Fibroblast of lung (primary cell): ENCODE measurements at regions not wholly inside any gene's neighbourhood (a gene's known extent, or its start where the extent isn't known, plus 50 kb on each side); places are given as distances from the start of the nearest gene placed in this dataset.

Experiments
- DNase-seq, 2 donors: peaks; one replicate each; pipeline versions ENCODE4 v3.0.0 to v3.0.0-alpha.2; 2010; ENCODE audit warnings: low read depth in 2 of 2
- H2AFZ ChIP-seq: 2 replicates; pipeline ENCODE4 v1.5.1; 2012; ENCODE audit warnings: low read length, control low read depth, inconsistent platforms
- H3K27ac ChIP-seq: 2 replicates; pipeline ENCODE4 v1.5.1; 2011; ENCODE audit warnings: low read length, control low read depth; ENCODE audit not compliant: insufficient read depth
- H3K27me3 ChIP-seq: 2 replicates; pipeline ENCODE4 v1.5.1; 2011; ENCODE audit warnings: mild to moderate bottlenecking, low read length; ENCODE audit not compliant: control insufficient read depth, insufficient read depth
- H3K36me3 ChIP-seq: 2 replicates; pipeline ENCODE4 v1.5.1; 2011; ENCODE audit warnings: low read length; ENCODE audit not compliant: control insufficient read depth, insufficient read depth
- H3K4me1 ChIP-seq: 2 replicates; pipeline ENCODE4 v1.5.1; 2011; ENCODE audit warnings: low read length; ENCODE audit not compliant: control insufficient read depth, insufficient read depth; ENCODE audit errors: extremely low read depth
- H3K4me2 ChIP-seq: 2 replicates; pipeline ENCODE4 v1.5.1; 2011; ENCODE audit warnings: low read length, control low read depth; ENCODE audit not compliant: insufficient read depth; ENCODE audit errors: extremely low read depth
- H3K4me3 ChIP-seq, 4 experiments: fragments of 200-600 bp in 1 of 4; sonication (generic) in 1 of 4; replicated peaks in 1 of 4; 2 replicates each; pipeline ENCODE4 v1.5.1; 2011 to 2016; ENCODE audit warnings: low read length in 4 of 4, low read depth in 3 of 4, mild to moderate bottlenecking in 3 of 4, control low read depth in 2 of 4, inconsistent platforms in 1 of 4, mixed read lengths in 1 of 4; ENCODE audit not compliant: insufficient read depth in 1 of 4; ENCODE audit errors: control extremely low read depth in 1 of 4
- H3K79me2 ChIP-seq: 2 replicates; pipeline ENCODE4 v1.5.1; 2012; ENCODE audit warnings: mild to moderate bottlenecking, low read length, inconsistent platforms; ENCODE audit not compliant: control insufficient read depth, insufficient read depth
- H3K9ac ChIP-seq: 2 replicates; pipeline ENCODE4 v1.5.1; 2011; ENCODE audit warnings: mild to moderate bottlenecking, low read length, control low read depth; ENCODE audit not compliant: insufficient read depth
- H3K9me3 ChIP-seq: 2 replicates; pipeline ENCODE4 v1.5.1; 2012; ENCODE audit warnings: low read depth, low read length; ENCODE audit not compliant: control insufficient read depth, insufficient read depth
- H4K20me1 ChIP-seq: 2 replicates; pipeline ENCODE4 v1.5.1; 2011; ENCODE audit warnings: low read length; ENCODE audit not compliant: control insufficient read depth, insufficient read depth; ENCODE audit errors: extremely low read depth
- CTCF ChIP-seq, 2 donors: IDR thresholded peaks in 1 of 2; conservative IDR thresholded peaks in 1 of 2; 1 replicate in 1 of 2; 2 replicates in 1 of 2; pipeline ENCODE4 v1.5.1; 2011 to 2012; ENCODE audit warnings: low read length in 2 of 2, control low read depth in 1 of 2, inconsistent platforms in 1 of 2, low read depth in 1 of 2, mild to moderate bottlenecking in 1 of 2
- EZH2 ChIP-seq: IDR thresholded peaks from 2 replicates; pipeline ENCODE4 v1.5.1; 2012; ENCODE audit warnings: low read length, control low read depth, mild to moderate bottlenecking; ENCODE audit errors: missing control alignments

GRCh38 chr3:107117156-107117555 is 260.1 kb upstream of the CCDC54 start:
- TF ChIP-seq CTCF (conservative IDR thresholded peaks at IDR 0.05 in 1 of 2, IDR thresholded peaks at IDR 0.05 in 1 of 2; ENCODE audit: low read depth in 1 of 2, low read length in 2 of 2) = no peak
- TF ChIP-seq EZH2 = no peak

GRCh38 chr3:107117922-107118536 is 259.2 kb upstream of the CCDC54 start:
- H3K36me3 ChIP-seq = no peaks in the 10 kb centered on the region
- H4K20me1 ChIP-seq = no peaks in the 10 kb centered on the region
- peak overlapping the region; percentile 37 for H3K4me2 ChIP-seq
- no peaks in the 10 kb centered on the region for H3K9me3 ChIP-seq
- peak; percentile 57 to 62 for TF ChIP-seq CTCF (conservative IDR thresholded peaks at IDR 0.05 in 1 of 2, IDR thresholded peaks at IDR 0.05 in 1 of 2; ENCODE audit: low read depth in 1 of 2, low read length in 2 of 2)
- TF ChIP-seq EZH2 = no peak
- no peak overlapping the region for H3K9ac ChIP-seq
- DNase-seq = peak; percentile 79 to 86
- no peaks in the 10 kb centered on the region for H3K79me2 ChIP-seq
- H3K4me1 ChIP-seq = no peaks in the 10 kb centered on the region
- no peaks in the 10 kb centered on the region for H3K27me3 ChIP-seq
- H3K27ac ChIP-seq = no peak overlapping the region
- H3K4me3 ChIP-seq = no peak overlapping the region
- H2AFZ ChIP-seq = peak overlapping the region; percentile 66

More at GRCh38 chr3:107117156-107117555, 260.1 kb upstream of the CCDC54 start:
- Histone ChIP-seq H3K27me3 (no peaks in the 10 kb centered on the region), H3K4me1 (no peaks in the 10 kb centered on the region), H3K79me2 (no peaks in the 10 kb centered on the region), H3K9me3 (no peaks in the 10 kb centered on the region), H4K20me1 (no peaks in the 10 kb centered on the region), H2AFZ (no peak overlapping the region), H3K27ac (no peak overlapping the region), H3K4me2 (no peak overlapping the region), H3K9ac (no peak overlapping the region), H3K4me3 (no peak overlapping the region), H3K36me3 (no peaks in the 10 kb centered on the region)
- DNase-seq = no peak

- TF ChIP-seq EZH2 (no peak), CTCF (conservative IDR thresholded peaks at IDR 0.05 in 1 of 2, IDR thresholded peaks at IDR 0.05 in 1 of 2; ENCODE audit: low read depth in 1 of 2, low read length in 2 of 2) (no peak)
- no peaks in the 10 kb centered on the region for H3K79me2 ChIP-seq
- H4K20me1 ChIP-seq = no peaks in the 10 kb centered on the region
- H3K36me3 ChIP-seq = no peaks in the 10 kb centered on the region
- H3K4me1 ChIP-seq = no peaks in the 10 kb centered on the region
- no peak overlapping the region for H3K4me3 ChIP-seq
- no peaks in the 10 kb centered on the region for H3K9me3 ChIP-seq
- H3K9ac ChIP-seq = no peak overlapping the region
- H3K27me3 ChIP-seq = no peaks in the 10 kb centered on the region
- H3K4me2 ChIP-seq = no peak overlapping the region
- H3K27ac ChIP-seq = no peak overlapping the region
- DNase-seq = peak; percentile 49 to 91
- H2AFZ ChIP-seq = no peak overlapping the region
Observed at GRCh38 chr3:107124885-107125284, 252.4 kb upstream of the CCDC54 start.
